ENCODE measurements at regions not wholly inside any gene's neighbourhood (a gene's known extent, or its start where the extent isn't known, plus 50 kb on each side); places are given as distances from the start of the nearest gene placed in this dataset.

GRCh38 chr16:65319621-65320231 is 197.9 kb upstream of the CDH11 start:
- TF ChIP-seq MAFK (IDR thresholded peaks at IDR 0.05; ENCODE audit: low read depth, low read length): no peak
- no peak for TF ChIP-seq RAD21 (IDR thresholded peaks at IDR 0.05; ENCODE audit: low read length)
- no peak for TF ChIP-seq RCOR1 (IDR thresholded peaks at IDR 0.05; ENCODE audit: insufficient replicate concordance, low read length)
- no peak for TF ChIP-seq CHD1 (IDR thresholded peaks at IDR 0.05; ENCODE audit: low read depth, low read length)
- TF ChIP-seq MAZ (IDR thresholded peaks at IDR 0.05; ENCODE audit: borderline replicate concordance, low read depth, low read length): no peak
- TF ChIP-seq FOS (IDR thresholded peaks at IDR 0.05; ENCODE audit: low read depth, low read length): no peak
- no peak for TF ChIP-seq USF2 (IDR thresholded peaks at IDR 0.05; ENCODE audit: low read depth, low read length)
- TF ChIP-seq SMC3 (IDR thresholded peaks at IDR 0.05; ENCODE audit: low read depth, low read length): no peak
- no peak for TF ChIP-seq NFE2L2 (IDR thresholded peaks at IDR 0.05; ENCODE audit: low read depth, low read length)
- no peak for TF ChIP-seq RFX5 (IDR thresholded peaks at IDR 0.05; ENCODE audit: low read depth, low read length)
- TF ChIP-seq POLR2A (IDR thresholded peaks at IDR 0.05; ENCODE audit: low read depth, low read length): no peak
- TF ChIP-seq ELK1 (IDR thresholded peaks at IDR 0.05; ENCODE audit: borderline replicate concordance, low read depth, low read length): no peak
- no peak for TF ChIP-seq CTCF (conservative IDR thresholded peaks at IDR 0.05; ENCODE audit: low read depth, low read length)
- no peak for TF ChIP-seq CEBPB (IDR thresholded peaks at IDR 0.05; ENCODE audit: low read depth, low read length)
- TF ChIP-seq MXI1 (IDR thresholded peaks at IDR 0.05; ENCODE audit: borderline replicate concordance, low read depth, low read length): no peak
- H3K9me3 ChIP-seq (ENCODE audit: control insufficient read depth, insufficient read depth, low read length): peaks cover 6% of the 10 kb centered on the region
- no peak overlapping the region for H3K56ac ChIP-seq (ENCODE audit: extremely low read depth, insufficient read depth, low read length)
- H3K4me1 ChIP-seq (ENCODE audit: control insufficient read depth, insufficient read depth, low read length): peaks cover 4% of the 10 kb centered on the region
- H3K18ac ChIP-seq (ENCODE audit: low read depth, low read length): no peak overlapping the region
- H3K27me3 ChIP-seq (ENCODE audit: control insufficient read depth, insufficient read depth, low read length): no peaks in the 10 kb centered on the region
- 0 out of 2 replicates have a peak, but pooled peaks cover 3% of the 10 kb centered on the region for H3K9me1 ChIP-seq (ENCODE audit: insufficient read depth, low read length)
- H3K36me3 ChIP-seq (ENCODE audit: control insufficient read depth, insufficient read depth, low read length): no peaks in the 10 kb centered on the region
- H4K91ac ChIP-seq (ENCODE audit: insufficient read depth, low read depth, low read length): no peak overlapping the region
- no peak overlapping the region for H2AK5ac ChIP-seq (ENCODE audit: low read depth, low read length)
- no peak overlapping the region for H4K8ac ChIP-seq (ENCODE audit: low read depth in 2 of 2, low read length in 2 of 2)
- no peak overlapping the region for H3K9ac ChIP-seq (ENCODE audit: low read depth, low read length)
- in situ Hi-C loops (cut with MboI; ENCODE audit: low sequenced_read_pairs) (no loop called here), intact Hi-C loops (cut with micrococcal nuclease) (loop anchor here (10.0 kb wide), 1 partner anchor 845 kb away; no protein-coding TSS in a partner anchor), dilution Hi-C loops (cut with HindIII; ENCODE audit: low sequenced_read_pairs, unreplicated experiment) (no loop called here)
- no peaks in the 10 kb centered on the region for H4K20me1 ChIP-seq (ENCODE audit: insufficient read depth, low read length)
- H3K23ac ChIP-seq (ENCODE audit: low read depth, low read length): no peak overlapping the region
- no peak for DNase-seq
- ChIA-PET CTCF (interaction anchor here (0.6 kb wide), 1 partner anchor 883 kb away, joined by 3 read pairs; no protein-coding TSS in a partner anchor), POLR2A (ENCODE audit: unreplicated experiment) (no interaction called here)
- peak overlapping the region; percentile 73 for H2AFZ ChIP-seq (replicated peaks; ENCODE audit: low read length, poor library complexity)
- H2BK20ac ChIP-seq (ENCODE audit: low read depth, low read length): no peak overlapping the region
- H2AK9ac ChIP-seq (replicated peaks; ENCODE audit: low read depth, low read length, poor library complexity): no peak overlapping the region
- no peak overlapping the region for H4K5ac ChIP-seq (ENCODE audit: low read depth, low read length)
- no CpG with 5 or more reads among the region's 6 CpGs for WGBS, 2 experiments (ENCODE audit: extremely low coverage in 2 of 2, insufficient read length in 1 of 2)
- no TSS peak for BruUV-seq (replicated peaks)
- no peak overlapping the region for H2BK120ac ChIP-seq (ENCODE audit: low read depth, low read length)
- H3K14ac ChIP-seq (replicated peaks; ENCODE audit: low read depth, low read length): no peak overlapping the region
- no peak overlapping the region for H3K27ac ChIP-seq (ENCODE audit: insufficient read depth, low read length)
- H3K4me3 ChIP-seq (ENCODE audit: insufficient read depth, low read depth, low read length): no peak overlapping the region
- H2BK5ac ChIP-seq (ENCODE audit: low read depth, low read length, poor library complexity, severe bottlenecking): no peak overlapping the region
- H3K4me2 ChIP-seq (ENCODE audit: low read depth, low read length): no peak overlapping the region
- no peaks in the 10 kb centered on the region for H3K79me1 ChIP-seq (ENCODE audit: low read depth in 1 of 2, low read length in 2 of 2)
- H3K4ac ChIP-seq (ENCODE audit: low read depth, low read length): no peak overlapping the region
- ATAC-seq (ENCODE audit: low read depth): no peak
- no peak overlapping the region for H2BK15ac ChIP-seq (ENCODE audit: low read depth, low read length)
